DOHH2 (cell line): ENCODE measurements at regions not wholly inside any gene's neighbourhood (a gene's known extent, or its start where the extent isn't known, plus 50 kb on each side); places are given as distances from the start of the nearest gene placed in this dataset.

ENCODE experiments used
- H3F3A ChIP-seq: fragments of 200-600 bp; sonication (generic), shearing (Covaris generic); 2 replicates; pipeline ENCODE4 v1.6.0; 2016; ENCODE audit warnings: antibody characterized with exemption, mild to moderate bottlenecking; ENCODE audit not compliant: control insufficient read depth, insufficient read depth
- H3K27ac ChIP-seq: fragments of 200-600 bp; sonication (generic); 2 replicates; pipeline ENCODE4 v1.5.1; 2014; ENCODE audit warnings: low read depth, mild to moderate bottlenecking, low read length, moderate library complexity
- H3K27me3 ChIP-seq: fragments of 200-600 bp; sonication (generic); 2 replicates; pipeline ENCODE4 v1.6.1; 2014; ENCODE audit warnings: mild to moderate bottlenecking, low read length, mixed read lengths; ENCODE audit not compliant: control insufficient read depth
- H3K36me3 ChIP-seq: fragments of 200-600 bp; sonication (generic); 2 replicates; pipeline ENCODE4 v1.6.1; 2014; ENCODE audit warnings: mild to moderate bottlenecking, low read length, moderate library complexity, mixed read lengths; ENCODE audit not compliant: control insufficient read depth
- H3K4me1 ChIP-seq: fragments of 200-600 bp; sonication (generic); 2 replicates; pipeline ENCODE4 v1.6.1; 2014; ENCODE audit warnings: mild to moderate bottlenecking, low read length, mixed read lengths; ENCODE audit not compliant: control insufficient read depth
- H3K4me2 ChIP-seq: fragments of 200-600 bp; sonication (generic); 2 replicates; pipeline ENCODE4 v1.6.0; 2014; ENCODE audit warnings: mild to moderate bottlenecking, low read length, moderate library complexity
- H3K4me3 ChIP-seq: fragments of 200-600 bp; sonication (generic); 2 replicates; pipeline ENCODE4 v1.5.1; 2014; ENCODE audit warnings: mild to moderate bottlenecking, low read length, mixed read lengths
- H3K79me2 ChIP-seq: fragments of 200-600 bp; sonication (generic); 2 replicates; pipeline ENCODE4 v1.6.1; 2014; ENCODE audit warnings: mild to moderate bottlenecking, low read length, mixed read lengths; ENCODE audit not compliant: control insufficient read depth
- H3K9me2 ChIP-seq: fragments of 200-600 bp; sonication (generic); replicated peaks from 2 replicates; pipeline ENCODE4 v1.6.1; 2014; ENCODE audit warnings: mild to moderate bottlenecking, low read length, mixed read lengths; ENCODE audit not compliant: control insufficient read depth
- H3K9me3 ChIP-seq: fragments of 200-600 bp; sonication (generic); 2 replicates; pipeline ENCODE4 v1.6.1; 2014; ENCODE audit warnings: antibody characterized with exemption, low read length, mixed read lengths; ENCODE audit not compliant: control insufficient read depth, insufficient read depth
- H4K20me1 ChIP-seq: fragments of 200-600 bp; sonication (generic); 2 replicates; pipeline ENCODE4 v1.6.0; 2014; ENCODE audit warnings: low read depth, mild to moderate bottlenecking, antibody characterized with exemption, low read length, moderate library complexity; ENCODE audit not compliant: control insufficient read depth, insufficient read depth
- EZH2phosphoT487 ChIP-seq: fragments of 200-600 bp; sonication (generic); IDR thresholded peaks from 2 replicates; pipeline ENCODE4 v1.6.1; 2017; ENCODE audit warnings: borderline replicate concordance, mild to moderate bottlenecking, antibody characterized with exemption, low read length, moderate library complexity, mixed read lengths
- TF ChIP-seq, protein P1 (sequence below): fragments of 200-600 bp; sonication (generic); IDR thresholded peaks from one replicate; pipeline ENCODE4 v1.5.1; 2014; ENCODE audit warnings: antibody characterized with exemption, mild to moderate bottlenecking, low read depth, low read length; ENCODE audit not compliant: poor library complexity, severe bottlenecking

DNA sequence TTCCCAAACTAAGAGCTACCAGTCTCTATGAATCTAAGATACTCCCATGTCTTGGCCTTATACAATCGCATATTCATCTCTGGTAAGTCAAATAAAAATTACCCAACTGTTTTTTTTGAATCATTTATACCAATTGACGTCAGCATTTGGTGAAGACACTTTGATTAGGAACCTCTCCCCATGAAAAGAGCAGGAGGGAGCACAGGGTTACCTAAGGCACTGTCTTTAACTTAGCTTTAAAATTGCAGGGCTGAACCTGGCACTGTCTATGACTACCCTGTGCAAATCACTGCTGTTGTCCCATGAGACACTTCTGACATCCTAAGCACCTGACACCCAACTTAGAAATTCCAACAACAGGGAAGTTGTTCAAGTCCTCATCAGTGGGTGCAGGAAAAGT, 586.4 kb downstream of the MAT2B start:
- Histone ChIP-seq H3K27ac (no peak overlapping the region), H3F3A (no peaks in the 10 kb centered on the region), H3K27me3 (no peaks in the 10 kb centered on the region), H3K9me2 (no peaks in the 10 kb centered on the region), H4K20me1 (no peaks in the 10 kb centered on the region), H3K4me3 (no peak overlapping the region), H3K79me2 (no peaks in the 10 kb centered on the region), H3K4me1 (no peaks in the 10 kb centered on the region), H3K36me3 (no peaks in the 10 kb centered on the region), H3K4me2 (no peak overlapping the region), H3K9me3 (no peaks in the 10 kb centered on the region)
- TF ChIP-seq, protein P1, sequence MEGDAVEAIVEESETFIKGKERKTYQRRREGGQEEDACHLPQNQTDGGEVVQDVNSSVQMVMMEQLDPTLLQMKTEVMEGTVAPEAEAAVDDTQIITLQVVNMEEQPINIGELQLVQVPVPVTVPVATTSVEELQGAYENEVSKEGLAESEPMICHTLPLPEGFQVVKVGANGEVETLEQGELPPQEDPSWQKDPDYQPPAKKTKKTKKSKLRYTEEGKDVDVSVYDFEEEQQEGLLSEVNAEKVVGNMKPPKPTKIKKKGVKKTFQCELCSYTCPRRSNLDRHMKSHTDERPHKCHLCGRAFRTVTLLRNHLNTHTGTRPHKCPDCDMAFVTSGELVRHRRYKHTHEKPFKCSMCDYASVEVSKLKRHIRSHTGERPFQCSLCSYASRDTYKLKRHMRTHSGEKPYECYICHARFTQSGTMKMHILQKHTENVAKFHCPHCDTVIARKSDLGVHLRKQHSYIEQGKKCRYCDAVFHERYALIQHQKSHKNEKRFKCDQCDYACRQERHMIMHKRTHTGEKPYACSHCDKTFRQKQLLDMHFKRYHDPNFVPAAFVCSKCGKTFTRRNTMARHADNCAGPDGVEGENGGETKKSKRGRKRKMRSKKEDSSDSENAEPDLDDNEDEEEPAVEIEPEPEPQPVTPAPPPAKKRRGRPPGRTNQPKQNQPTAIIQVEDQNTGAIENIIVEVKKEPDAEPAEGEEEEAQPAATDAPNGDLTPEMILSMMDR = no peak
- TF ChIP-seq EZH2phosphoT487 = no peak

DNA sequence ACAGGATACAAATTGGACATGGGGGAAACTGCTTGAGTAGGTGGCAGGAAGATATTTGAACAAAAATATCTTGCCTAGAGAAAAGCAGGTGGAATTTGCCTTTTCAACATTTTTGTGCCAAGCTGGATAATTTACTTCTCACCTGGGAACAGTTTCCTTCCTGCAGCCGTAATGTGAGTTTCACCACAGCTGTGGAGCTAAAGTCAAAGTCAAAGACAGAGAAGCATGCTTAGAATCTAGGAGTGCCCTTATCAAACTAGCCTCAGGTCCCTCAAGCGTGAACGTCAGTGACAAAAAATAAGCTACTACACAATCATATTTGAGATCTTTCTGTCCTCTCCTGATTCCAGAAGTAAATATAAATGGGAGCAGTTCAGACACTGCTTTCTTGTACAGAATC, 588.9 kb downstream of the MAT2B start:
- Histone ChIP-seq H3K4me3 (no peak overlapping the region), H3K79me2 (no peaks in the 10 kb centered on the region), H3K4me1 (no peaks in the 10 kb centered on the region), H3F3A (no peaks in the 10 kb centered on the region), H3K27ac (no peak overlapping the region), H4K20me1 (no peaks in the 10 kb centered on the region), H3K36me3 (no peaks in the 10 kb centered on the region), H3K9me3 (no peaks in the 10 kb centered on the region), H3K9me2 (no peaks in the 10 kb centered on the region), H3K4me2 (no peak overlapping the region), H3K27me3 (no peaks in the 10 kb centered on the region)
- TF ChIP-seq EZH2phosphoT487 = no peak
- TF ChIP-seq, protein P1 = no peak

- H3K27ac ChIP-seq = no peak overlapping the region
- no peak overlapping the region for H3K4me2 ChIP-seq
- TF ChIP-seq EZH2phosphoT487 = no peak
- TF ChIP-seq, protein P1 = no peak
These were observed 592.3 kb downstream of the MAT2B start for GRCh38 chr5:164097749-164098148.

DNA sequence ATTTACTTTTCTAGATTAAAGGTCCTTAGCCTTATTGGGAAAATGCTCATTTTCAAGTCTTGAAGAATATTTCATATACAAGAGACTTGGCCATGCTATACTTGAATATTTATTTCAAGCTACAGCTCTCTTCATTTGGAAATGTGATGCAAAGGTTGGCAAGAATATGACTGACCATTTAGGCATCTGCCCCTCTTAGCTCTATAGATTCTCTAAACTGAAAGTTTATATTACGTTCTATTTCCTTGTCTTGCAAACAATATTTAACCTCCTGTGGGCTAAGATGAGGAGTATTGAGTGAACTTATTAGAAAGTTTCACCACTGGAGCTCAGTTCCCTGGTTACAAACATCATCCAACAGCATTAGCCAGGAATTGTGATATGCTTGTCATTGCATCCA, 593.1 kb downstream of the MAT2B start:
- no peaks in the 10 kb centered on the region for H3K79me2 ChIP-seq
- no peak overlapping the region for H3K4me3 ChIP-seq
- no peaks in the 10 kb centered on the region for H3K9me3 ChIP-seq
- no peaks in the 10 kb centered on the region for H3F3A ChIP-seq
- no peak for TF ChIP-seq EZH2phosphoT487
- TF ChIP-seq, protein P1 = no peak
- no peaks in the 10 kb centered on the region for H3K27me3 ChIP-seq
- no peaks in the 10 kb centered on the region for H4K20me1 ChIP-seq
- no peaks in the 10 kb centered on the region for H3K36me3 ChIP-seq
- H3K27ac ChIP-seq = no peak overlapping the region
- H3K9me2 ChIP-seq = no peaks in the 10 kb centered on the region
- no peaks in the 10 kb centered on the region for H3K4me1 ChIP-seq
- no peak overlapping the region for H3K4me2 ChIP-seq

More at GRCh38 chr5:164097749-164098148, 592.3 kb downstream of the MAT2B start:
- no peaks in the 10 kb centered on the region for H3F3A ChIP-seq
- H3K4me1 ChIP-seq = no peaks in the 10 kb centered on the region
- no peaks in the 10 kb centered on the region for H3K27me3 ChIP-seq
- H4K20me1 ChIP-seq = no peaks in the 10 kb centered on the region
- H3K36me3 ChIP-seq = no peaks in the 10 kb centered on the region
- H3K79me2 ChIP-seq = no peaks in the 10 kb centered on the region
- H3K9me3 ChIP-seq = no peaks in the 10 kb centered on the region
- no peaks in the 10 kb centered on the region for H3K9me2 ChIP-seq
- H3K4me3 ChIP-seq = no peak overlapping the region
